DOHH2 (cell line): ENCODE measurements at regions not wholly inside any gene's neighbourhood (a gene's known extent, or its start where the extent isn't known, plus 50 kb on each side); places are given as distances from the start of the nearest gene placed in this dataset.

Experiments
- H3F3A ChIP-seq: fragments of 200-600 bp; sonication (generic), shearing (Covaris generic); 2 replicates; pipeline ENCODE4 v1.6.0; 2016; ENCODE audit warnings: antibody characterized with exemption, mild to moderate bottlenecking; ENCODE audit not compliant: control insufficient read depth, insufficient read depth
- H3K27ac ChIP-seq: fragments of 200-600 bp; sonication (generic); 2 replicates; pipeline ENCODE4 v1.5.1; 2014; ENCODE audit warnings: low read depth, mild to moderate bottlenecking, low read length, moderate library complexity
- H3K27me3 ChIP-seq: fragments of 200-600 bp; sonication (generic); 2 replicates; pipeline ENCODE4 v1.6.1; 2014; ENCODE audit warnings: mild to moderate bottlenecking, low read length, mixed read lengths; ENCODE audit not compliant: control insufficient read depth
- H3K36me3 ChIP-seq: fragments of 200-600 bp; sonication (generic); 2 replicates; pipeline ENCODE4 v1.6.1; 2014; ENCODE audit warnings: mild to moderate bottlenecking, low read length, moderate library complexity, mixed read lengths; ENCODE audit not compliant: control insufficient read depth
- H3K4me1 ChIP-seq: fragments of 200-600 bp; sonication (generic); 2 replicates; pipeline ENCODE4 v1.6.1; 2014; ENCODE audit warnings: mild to moderate bottlenecking, low read length, mixed read lengths; ENCODE audit not compliant: control insufficient read depth
- H3K4me2 ChIP-seq: fragments of 200-600 bp; sonication (generic); 2 replicates; pipeline ENCODE4 v1.6.0; 2014; ENCODE audit warnings: mild to moderate bottlenecking, low read length, moderate library complexity
- H3K4me3 ChIP-seq: fragments of 200-600 bp; sonication (generic); 2 replicates; pipeline ENCODE4 v1.5.1; 2014; ENCODE audit warnings: mild to moderate bottlenecking, low read length, mixed read lengths
- H3K79me2 ChIP-seq: fragments of 200-600 bp; sonication (generic); 2 replicates; pipeline ENCODE4 v1.6.1; 2014; ENCODE audit warnings: mild to moderate bottlenecking, low read length, mixed read lengths; ENCODE audit not compliant: control insufficient read depth
- H3K9me2 ChIP-seq: fragments of 200-600 bp; sonication (generic); replicated peaks from 2 replicates; pipeline ENCODE4 v1.6.1; 2014; ENCODE audit warnings: mild to moderate bottlenecking, low read length, mixed read lengths; ENCODE audit not compliant: control insufficient read depth
- H3K9me3 ChIP-seq: fragments of 200-600 bp; sonication (generic); 2 replicates; pipeline ENCODE4 v1.6.1; 2014; ENCODE audit warnings: antibody characterized with exemption, low read length, mixed read lengths; ENCODE audit not compliant: control insufficient read depth, insufficient read depth
- H4K20me1 ChIP-seq: fragments of 200-600 bp; sonication (generic); 2 replicates; pipeline ENCODE4 v1.6.0; 2014; ENCODE audit warnings: low read depth, mild to moderate bottlenecking, antibody characterized with exemption, low read length, moderate library complexity; ENCODE audit not compliant: control insufficient read depth, insufficient read depth
- EZH2phosphoT487 ChIP-seq: fragments of 200-600 bp; sonication (generic); IDR thresholded peaks from 2 replicates; pipeline ENCODE4 v1.6.1; 2017; ENCODE audit warnings: borderline replicate concordance, mild to moderate bottlenecking, antibody characterized with exemption, low read length, moderate library complexity, mixed read lengths
- TF ChIP-seq, protein P1 (sequence below): fragments of 200-600 bp; sonication (generic); IDR thresholded peaks from one replicate; pipeline ENCODE4 v1.5.1; 2014; ENCODE audit warnings: antibody characterized with exemption, mild to moderate bottlenecking, low read depth, low read length; ENCODE audit not compliant: poor library complexity, severe bottlenecking

DNA sequence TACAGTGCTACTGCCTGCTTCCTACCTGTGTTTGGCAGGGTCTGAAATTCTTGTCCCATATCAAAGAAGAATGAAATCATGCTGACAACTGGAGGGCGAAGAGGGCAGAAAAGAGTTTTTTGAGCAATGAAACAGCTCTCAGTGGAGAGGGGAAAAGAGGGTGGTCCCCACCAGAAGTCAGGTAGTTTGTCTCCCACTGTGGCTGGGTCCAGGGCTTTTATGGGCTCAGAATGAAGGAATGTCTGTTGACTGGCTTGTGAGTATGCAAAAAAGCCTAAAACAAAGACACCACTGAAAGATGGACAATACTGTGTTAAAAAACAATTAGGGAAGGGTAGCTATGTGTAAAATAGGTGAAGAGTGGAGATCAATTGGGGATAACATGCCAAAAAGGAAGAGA is 115.0 kb downstream of the ADAM29 start:
- TF ChIP-seq, protein P1, sequence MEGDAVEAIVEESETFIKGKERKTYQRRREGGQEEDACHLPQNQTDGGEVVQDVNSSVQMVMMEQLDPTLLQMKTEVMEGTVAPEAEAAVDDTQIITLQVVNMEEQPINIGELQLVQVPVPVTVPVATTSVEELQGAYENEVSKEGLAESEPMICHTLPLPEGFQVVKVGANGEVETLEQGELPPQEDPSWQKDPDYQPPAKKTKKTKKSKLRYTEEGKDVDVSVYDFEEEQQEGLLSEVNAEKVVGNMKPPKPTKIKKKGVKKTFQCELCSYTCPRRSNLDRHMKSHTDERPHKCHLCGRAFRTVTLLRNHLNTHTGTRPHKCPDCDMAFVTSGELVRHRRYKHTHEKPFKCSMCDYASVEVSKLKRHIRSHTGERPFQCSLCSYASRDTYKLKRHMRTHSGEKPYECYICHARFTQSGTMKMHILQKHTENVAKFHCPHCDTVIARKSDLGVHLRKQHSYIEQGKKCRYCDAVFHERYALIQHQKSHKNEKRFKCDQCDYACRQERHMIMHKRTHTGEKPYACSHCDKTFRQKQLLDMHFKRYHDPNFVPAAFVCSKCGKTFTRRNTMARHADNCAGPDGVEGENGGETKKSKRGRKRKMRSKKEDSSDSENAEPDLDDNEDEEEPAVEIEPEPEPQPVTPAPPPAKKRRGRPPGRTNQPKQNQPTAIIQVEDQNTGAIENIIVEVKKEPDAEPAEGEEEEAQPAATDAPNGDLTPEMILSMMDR = no peak
- no peak for TF ChIP-seq EZH2phosphoT487
- Histone ChIP-seq H3K27me3 (no peaks in the 10 kb centered on the region), H3K27ac (no peak overlapping the region), H3F3A (no peaks in the 10 kb centered on the region), H3K36me3 (no peaks in the 10 kb centered on the region), H3K4me3 (no peak overlapping the region), H3K9me2 (no peaks in the 10 kb centered on the region), H4K20me1 (no peaks in the 10 kb centered on the region), H3K4me2 (no peak overlapping the region), H3K9me3 (peaks cover 10% of the 10 kb centered on the region), H3K79me2 (no peaks in the 10 kb centered on the region), H3K4me1 (no peaks in the 10 kb centered on the region)

DNA sequence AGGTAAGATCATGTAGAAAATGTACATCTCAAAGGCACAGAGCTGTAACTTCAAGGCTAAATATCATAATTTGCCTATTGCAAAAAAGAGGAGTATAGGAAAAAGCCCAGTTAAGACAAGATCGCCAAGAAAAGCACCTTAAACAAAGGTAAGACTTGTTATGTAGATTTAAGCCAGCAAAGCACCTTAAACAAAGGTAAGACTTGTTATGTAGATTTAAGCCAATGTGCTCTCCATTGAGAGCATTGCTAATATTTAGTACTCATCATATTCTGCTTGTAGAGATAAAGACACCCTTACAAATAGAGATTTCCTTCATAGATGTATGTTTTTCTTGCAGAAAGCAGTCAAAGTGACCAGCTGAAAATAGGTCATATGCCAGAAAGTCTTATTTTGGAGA is 115.8 kb downstream of the ADAM29 start:
- Histone ChIP-seq H3K27me3 (no peaks in the 10 kb centered on the region), H3F3A (no peaks in the 10 kb centered on the region), H3K9me2 (no peaks in the 10 kb centered on the region), H3K27ac (no peak overlapping the region), H3K4me2 (no peak overlapping the region), H3K79me2 (no peaks in the 10 kb centered on the region), H3K4me1 (no peaks in the 10 kb centered on the region), H3K36me3 (no peaks in the 10 kb centered on the region), H4K20me1 (no peaks in the 10 kb centered on the region), H3K4me3 (no peak overlapping the region), H3K9me3 (peaks cover 10% of the 10 kb centered on the region)
- no peak for TF ChIP-seq EZH2phosphoT487
- TF ChIP-seq, protein P1 = no peak

DNA sequence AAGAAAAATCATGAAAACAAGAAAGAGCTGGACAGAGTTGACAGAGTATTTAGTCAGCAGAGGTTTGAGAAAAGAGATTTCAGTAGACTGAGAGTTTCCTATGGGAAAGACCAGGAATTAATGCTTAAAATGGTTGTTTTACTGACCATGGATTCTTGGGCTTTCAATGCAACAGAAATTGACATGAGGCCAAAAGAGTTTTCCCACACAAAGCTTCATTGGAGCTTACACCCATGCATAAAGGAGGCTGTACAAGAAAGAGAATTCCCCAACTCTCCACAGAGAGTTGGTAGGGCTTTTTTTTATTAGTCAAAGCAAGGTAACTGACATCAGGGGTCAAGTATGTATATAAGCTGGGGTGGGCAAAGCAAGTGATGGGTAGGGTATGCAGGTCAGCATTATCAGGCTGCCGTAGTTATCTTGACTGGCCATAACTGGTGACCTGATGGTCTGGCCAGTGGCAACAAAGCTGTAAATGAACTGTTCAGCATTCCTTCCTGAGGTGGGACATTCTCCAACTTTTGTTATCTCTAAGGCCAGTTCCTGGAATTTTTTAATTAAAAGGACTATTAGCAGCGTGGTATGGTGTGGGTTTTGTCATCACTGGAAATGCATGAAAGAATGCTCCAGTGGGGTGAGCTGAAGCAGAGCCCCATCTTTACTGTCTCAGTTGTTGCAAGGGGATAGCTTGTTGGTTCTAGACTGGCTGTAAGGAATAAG is 117.0 kb downstream of the ADAM29 start:
- Histone ChIP-seq H3K4me2 (no peak overlapping the region), H4K20me1 (no peaks in the 10 kb centered on the region), H3K9me3 (peaks cover 10% of the 10 kb centered on the region), H3K79me2 (no peaks in the 10 kb centered on the region), H3K9me2 (no peaks in the 10 kb centered on the region), H3F3A (no peaks in the 10 kb centered on the region), H3K4me1 (no peaks in the 10 kb centered on the region), H3K27me3 (no peaks in the 10 kb centered on the region), H3K36me3 (no peaks in the 10 kb centered on the region), H3K27ac (no peak overlapping the region), H3K4me3 (no peak overlapping the region)
- TF ChIP-seq, protein P1 = no peak
- TF ChIP-seq EZH2phosphoT487 = no peak
